SK-N-SH treated with all-trans-retinoic acid at 6 μM for 48 hours (cell line): ENCODE measurements at regions not wholly inside any gene's neighbourhood (a gene's known extent, or its start where the extent isn't known, plus 50 kb on each side); places are given as distances from the start of the nearest gene placed in this dataset.

Source experiments
- ARNTL ChIP-seq: fragments of 450-650 bp; formaldehyde crosslinking; IDR thresholded peaks from 2 replicates; pipeline ENCODE4 v1.5.0; 2020; ENCODE audit warnings: low read depth, mild to moderate bottlenecking, moderate library complexity, borderline replicate concordance
- ESRRG ChIP-seq: fragments of 250-450 bp; sonication (Bioruptor Pico); IDR thresholded peaks from 2 replicates; pipeline ENCODE4 v1.6.1; 2021; ENCODE audit warnings: mild to moderate bottlenecking
- ISL1 ChIP-seq: fragments of 250-450 bp; sonication (Bioruptor Pico); IDR thresholded peaks from 2 replicates; pipeline ENCODE4 v2.1.2; 2022; ENCODE audit warnings: mild to moderate bottlenecking, moderate library complexity
- OSR1 ChIP-seq: fragments of 250-450 bp; sonication (Bioruptor Pico); IDR thresholded peaks from 2 replicates; pipeline ENCODE4 v1.8.0; 2022; ENCODE audit warnings: moderate library complexity, mild to moderate bottlenecking, inconsistent platforms
- PPARA ChIP-seq: fragments of 250-450 bp; sonication (Bioruptor Pico); IDR thresholded peaks from 2 replicates; pipeline ENCODE4 v1.5.0; 2020; ENCODE audit warnings: mild to moderate bottlenecking, borderline replicate concordance
- RARB ChIP-seq: fragments of 250-450 bp; sonication (Bioruptor Pico); IDR thresholded peaks from 2 replicates; pipeline ENCODE4 v1.8.0; 2021; ENCODE audit warnings: mild to moderate bottlenecking, moderate library complexity
- ZFP3 ChIP-seq: fragments of 250-450 bp; sonication (Bioruptor Pico); IDR thresholded peaks from 2 replicates; pipeline ENCODE4 v1.5.0; 2020; ENCODE audit warnings: mild to moderate bottlenecking, moderate library complexity
- ZFP30 ChIP-seq: fragments of 450-650 bp; formaldehyde crosslinking; IDR thresholded peaks from 2 replicates; pipeline ENCODE4 v1.5.0; 2022; ENCODE audit warnings: mild to moderate bottlenecking, moderate library complexity
- ZNF70 ChIP-seq: fragments of 450-650 bp; formaldehyde crosslinking; IDR thresholded peaks from 2 replicates; pipeline ENCODE4 v1.5.0; 2020; ENCODE audit warnings: mild to moderate bottlenecking, moderate library complexity
- ZNF8 ChIP-seq: fragments of 450-650 bp; formaldehyde crosslinking; IDR thresholded peaks from 2 replicates; pipeline ENCODE4 v1.5.0; 2020; ENCODE audit warnings: mild to moderate bottlenecking, moderate library complexity
- TF ChIP-seq, protein P1 (sequence below): fragments of 250-450 bp; sonication (Bioruptor Pico); IDR thresholded peaks from 2 replicates; pipeline ENCODE4 v1.8.0; 2020; ENCODE audit warnings: mild to moderate bottlenecking, moderate library complexity, borderline replicate concordance
- TF ChIP-seq, protein P2 (sequence below): fragments of 250-450 bp; sonication (Bioruptor Pico); IDR thresholded peaks from 2 replicates; pipeline ENCODE4 v1.5.0; 2020; ENCODE audit warnings: mild to moderate bottlenecking, moderate library complexity

DNA sequence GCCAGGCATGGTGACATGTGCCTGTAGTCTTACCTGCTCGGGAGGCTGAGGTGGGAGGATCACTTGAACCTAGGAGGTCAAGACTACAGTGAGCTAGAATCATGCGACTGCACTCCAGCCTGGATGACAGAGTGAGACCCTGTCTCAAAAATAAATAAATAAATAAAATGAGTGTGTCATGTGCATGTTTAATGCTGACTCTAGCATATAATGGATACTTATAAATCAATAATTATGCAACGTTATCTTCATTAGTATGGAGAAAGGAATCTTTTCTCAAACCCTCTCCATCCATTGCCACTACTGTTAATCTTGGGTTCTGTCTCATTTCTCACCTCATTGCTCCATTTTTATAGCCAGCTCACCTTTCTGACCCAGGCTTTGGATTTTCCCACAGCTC, 189.5 kb upstream of the RPL34 start:
- TF ChIP-seq RARB (CRISPR knock-in tag) (no peak), ZFP3 (CRISPR knock-in tag) (no peak), OSR1 (no peak), ZFP30 (no peak), PPARA (no peak), ZNF8 (CRISPR knock-in tag) (no peak), ISL1 (CRISPR knock-in tag) (no peak), ARNTL (CRISPR knock-in tag) (no peak), ESRRG (CRISPR knock-in tag) (no peak), ZNF70 (CRISPR knock-in tag) (no peak)
- TF ChIP-seq, protein P1, sequence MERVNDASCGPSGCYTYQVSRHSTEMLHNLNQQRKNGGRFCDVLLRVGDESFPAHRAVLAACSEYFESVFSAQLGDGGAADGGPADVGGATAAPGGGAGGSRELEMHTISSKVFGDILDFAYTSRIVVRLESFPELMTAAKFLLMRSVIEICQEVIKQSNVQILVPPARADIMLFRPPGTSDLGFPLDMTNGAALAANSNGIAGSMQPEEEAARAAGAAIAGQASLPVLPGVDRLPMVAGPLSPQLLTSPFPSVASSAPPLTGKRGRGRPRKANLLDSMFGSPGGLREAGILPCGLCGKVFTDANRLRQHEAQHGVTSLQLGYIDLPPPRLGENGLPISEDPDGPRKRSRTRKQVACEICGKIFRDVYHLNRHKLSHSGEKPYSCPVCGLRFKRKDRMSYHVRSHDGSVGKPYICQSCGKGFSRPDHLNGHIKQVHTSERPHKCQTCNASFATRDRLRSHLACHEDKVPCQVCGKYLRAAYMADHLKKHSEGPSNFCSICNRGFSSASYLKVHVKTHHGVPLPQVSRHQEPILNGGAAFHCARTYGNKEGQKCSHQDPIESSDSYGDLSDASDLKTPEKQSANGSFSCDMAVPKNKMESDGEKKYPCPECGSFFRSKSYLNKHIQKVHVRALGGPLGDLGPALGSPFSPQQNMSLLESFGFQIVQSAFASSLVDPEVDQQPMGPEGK (CRISPR knock-in tag): no peak
- TF ChIP-seq, protein P2, sequence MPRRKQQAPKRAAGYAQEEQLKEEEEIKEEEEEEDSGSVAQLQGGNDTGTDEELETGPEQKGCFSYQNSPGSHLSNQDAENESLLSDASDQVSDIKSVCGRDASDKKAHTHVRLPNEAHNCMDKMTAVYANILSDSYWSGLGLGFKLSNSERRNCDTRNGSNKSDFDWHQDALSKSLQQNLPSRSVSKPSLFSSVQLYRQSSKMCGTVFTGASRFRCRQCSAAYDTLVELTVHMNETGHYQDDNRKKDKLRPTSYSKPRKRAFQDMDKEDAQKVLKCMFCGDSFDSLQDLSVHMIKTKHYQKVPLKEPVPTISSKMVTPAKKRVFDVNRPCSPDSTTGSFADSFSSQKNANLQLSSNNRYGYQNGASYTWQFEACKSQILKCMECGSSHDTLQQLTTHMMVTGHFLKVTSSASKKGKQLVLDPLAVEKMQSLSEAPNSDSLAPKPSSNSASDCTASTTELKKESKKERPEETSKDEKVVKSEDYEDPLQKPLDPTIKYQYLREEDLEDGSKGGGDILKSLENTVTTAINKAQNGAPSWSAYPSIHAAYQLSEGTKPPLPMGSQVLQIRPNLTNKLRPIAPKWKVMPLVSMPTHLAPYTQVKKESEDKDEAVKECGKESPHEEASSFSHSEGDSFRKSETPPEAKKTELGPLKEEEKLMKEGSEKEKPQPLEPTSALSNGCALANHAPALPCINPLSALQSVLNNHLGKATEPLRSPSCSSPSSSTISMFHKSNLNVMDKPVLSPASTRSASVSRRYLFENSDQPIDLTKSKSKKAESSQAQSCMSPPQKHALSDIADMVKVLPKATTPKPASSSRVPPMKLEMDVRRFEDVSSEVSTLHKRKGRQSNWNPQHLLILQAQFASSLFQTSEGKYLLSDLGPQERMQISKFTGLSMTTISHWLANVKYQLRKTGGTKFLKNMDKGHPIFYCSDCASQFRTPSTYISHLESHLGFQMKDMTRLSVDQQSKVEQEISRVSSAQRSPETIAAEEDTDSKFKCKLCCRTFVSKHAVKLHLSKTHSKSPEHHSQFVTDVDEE: no peak
